ENCODE measurements at regions not wholly inside any gene's neighbourhood (a gene's known extent, or its start where the extent isn't known, plus 50 kb on each side); places are given as distances from the start of the nearest gene placed in this dataset.

DNA sequence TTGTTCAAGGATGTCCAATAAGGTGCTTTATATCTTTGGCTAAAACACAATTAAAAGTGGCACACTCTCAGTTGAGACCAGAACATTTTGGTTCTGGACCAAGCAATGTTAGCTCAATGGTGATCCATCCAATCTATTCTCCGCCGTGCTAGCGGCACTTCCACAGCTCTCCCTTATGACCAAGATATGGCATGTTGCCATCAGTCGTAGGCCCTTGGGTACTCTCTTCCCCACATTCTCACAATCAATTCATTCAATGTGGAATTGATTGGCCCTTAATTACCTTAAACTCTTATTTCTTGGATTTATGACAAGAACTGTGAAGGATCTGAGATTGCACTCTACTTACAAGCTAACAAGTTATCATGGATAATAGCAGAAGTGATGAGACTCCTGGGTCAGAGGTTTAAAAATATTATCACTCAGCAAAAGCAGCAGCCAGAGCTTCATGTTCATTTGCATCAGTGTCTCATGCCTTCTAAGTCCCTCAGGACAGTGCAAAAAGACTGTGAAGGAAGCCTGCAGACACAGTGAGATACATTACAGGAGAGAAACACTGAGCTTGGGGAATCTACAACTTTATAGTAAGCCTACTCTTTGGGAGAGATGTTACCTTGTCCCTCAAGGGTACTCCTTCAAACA is 80.0 kb upstream of the ARG1 start:
- TF ChIP-seq, protein P1, sequence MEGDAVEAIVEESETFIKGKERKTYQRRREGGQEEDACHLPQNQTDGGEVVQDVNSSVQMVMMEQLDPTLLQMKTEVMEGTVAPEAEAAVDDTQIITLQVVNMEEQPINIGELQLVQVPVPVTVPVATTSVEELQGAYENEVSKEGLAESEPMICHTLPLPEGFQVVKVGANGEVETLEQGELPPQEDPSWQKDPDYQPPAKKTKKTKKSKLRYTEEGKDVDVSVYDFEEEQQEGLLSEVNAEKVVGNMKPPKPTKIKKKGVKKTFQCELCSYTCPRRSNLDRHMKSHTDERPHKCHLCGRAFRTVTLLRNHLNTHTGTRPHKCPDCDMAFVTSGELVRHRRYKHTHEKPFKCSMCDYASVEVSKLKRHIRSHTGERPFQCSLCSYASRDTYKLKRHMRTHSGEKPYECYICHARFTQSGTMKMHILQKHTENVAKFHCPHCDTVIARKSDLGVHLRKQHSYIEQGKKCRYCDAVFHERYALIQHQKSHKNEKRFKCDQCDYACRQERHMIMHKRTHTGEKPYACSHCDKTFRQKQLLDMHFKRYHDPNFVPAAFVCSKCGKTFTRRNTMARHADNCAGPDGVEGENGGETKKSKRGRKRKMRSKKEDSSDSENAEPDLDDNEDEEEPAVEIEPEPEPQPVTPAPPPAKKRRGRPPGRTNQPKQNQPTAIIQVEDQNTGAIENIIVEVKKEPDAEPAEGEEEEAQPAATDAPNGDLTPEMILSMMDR (IDR thresholded peaks at IDR 0.05) = no peak

DNA sequence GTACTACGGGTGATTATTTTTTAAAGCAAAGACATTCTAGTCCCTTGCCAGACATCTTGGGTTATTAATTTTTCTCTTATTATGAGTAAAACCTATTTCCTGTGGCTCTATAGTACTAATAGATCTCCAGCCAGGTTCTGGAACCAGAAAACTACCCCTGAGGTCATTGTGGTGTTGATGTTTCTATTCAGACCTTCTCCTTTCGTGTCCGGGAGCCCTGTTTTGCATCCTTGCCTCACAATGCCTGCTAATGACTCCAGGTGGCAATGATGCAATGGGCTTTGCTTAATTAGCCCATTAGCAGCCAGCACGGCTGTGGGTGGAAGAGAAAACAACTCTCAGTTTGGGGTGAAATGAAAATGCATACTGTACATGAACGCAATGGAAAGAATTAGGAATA is 62.9 kb upstream of the ARG1 start:
- TF ChIP-seq, protein P1 (IDR thresholded peaks at IDR 0.05) = no peak

DNA sequence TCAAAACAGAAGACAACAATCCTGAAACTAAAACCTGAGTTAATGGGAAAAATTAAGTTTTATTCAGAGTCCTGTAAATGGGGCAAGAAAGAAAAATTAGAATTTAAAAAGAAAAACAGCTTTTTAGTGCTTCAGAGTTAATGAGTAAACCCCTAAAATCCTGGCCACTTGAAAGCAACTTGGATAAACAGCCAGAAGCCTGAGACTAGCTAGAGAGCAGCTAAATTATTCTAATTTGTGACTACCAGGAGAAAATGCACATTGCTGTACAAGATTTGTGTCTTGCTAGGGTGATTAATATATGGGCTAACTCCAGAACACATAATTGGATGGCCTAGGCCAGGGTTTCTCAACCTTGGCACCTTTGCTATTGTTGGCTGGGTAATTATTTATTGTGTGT is 62.4 kb upstream of the ARG1 start:
- TF ChIP-seq, protein P1 (IDR thresholded peaks at IDR 0.05) = no peak

DNA sequence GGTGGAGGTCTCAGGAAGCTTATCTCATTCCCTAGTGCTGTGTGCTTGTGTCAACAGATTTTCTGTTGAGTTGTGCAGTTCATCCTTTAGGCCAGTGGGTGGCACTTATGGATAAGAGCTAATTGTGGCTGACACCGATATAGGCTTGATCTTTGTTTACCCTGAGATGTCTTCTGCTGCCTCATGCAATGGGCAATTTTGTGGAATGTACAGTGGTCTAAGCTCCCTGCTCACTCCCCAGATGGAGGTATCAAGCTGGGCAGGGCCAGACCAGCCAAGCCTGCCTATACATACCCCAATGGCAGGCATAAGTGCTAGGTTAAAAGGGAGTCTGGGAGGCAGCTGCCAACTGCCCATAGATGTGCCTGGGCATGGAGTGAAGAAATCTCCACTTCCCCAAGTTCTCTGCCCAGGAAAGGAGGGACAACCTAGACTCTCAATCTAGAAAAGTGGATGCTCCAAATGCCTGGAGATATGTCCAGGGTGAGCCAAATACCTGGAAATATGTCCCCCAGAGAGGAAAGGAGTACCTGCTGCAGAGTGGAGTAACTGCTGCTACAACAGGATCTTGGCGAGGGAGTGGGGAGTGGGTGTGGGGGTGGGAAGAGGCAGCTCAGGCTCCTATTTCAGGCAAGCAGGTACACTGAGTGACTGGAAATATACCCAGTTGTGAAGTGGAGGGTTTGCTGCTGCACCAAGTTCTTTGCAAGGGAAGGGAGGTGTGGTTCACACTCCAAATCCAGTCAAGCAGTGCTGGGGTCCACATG is 53.2 kb upstream of the ARG1 start:
- TF ChIP-seq, protein P1 (IDR thresholded peaks at IDR 0.05) = peak; percentile 84

Measured in LNCAP (cell line).